Parathyroid adenoma (tissue), 2 donors: ENCODE measurements at regions not wholly inside any gene's neighbourhood (a gene's known extent, or its start where the extent isn't known, plus 50 kb on each side); places are given as distances from the start of the nearest gene placed in this dataset.

Source experiments
- H2AFZ ChIP-seq: fragments of 300-600 bp; sonication (generic); one replicate; pipeline ENCODE4 v1.7.0; 2017; ENCODE audit warnings: antibody characterized with exemption, mild to moderate bottlenecking
- H3K27ac ChIP-seq: fragments of 300-600 bp; sonication (generic); one replicate; pipeline ENCODE4 v1.7.0; 2017
- H3K27me3 ChIP-seq: fragments of 300-600 bp; sonication (generic); one replicate; pipeline ENCODE4 v1.7.0; 2017; ENCODE audit warnings: low read length; ENCODE audit not compliant: control insufficient read depth, insufficient read depth
- H3K36me3 ChIP-seq: fragments of 300-600 bp; sonication (generic); one replicate; pipeline ENCODE4 v1.7.0; 2017; ENCODE audit warnings: low read length; ENCODE audit not compliant: control insufficient read depth, insufficient read depth
- H3K4me1 ChIP-seq: fragments of 300-600 bp; sonication (generic); one replicate; pipeline ENCODE4 v1.7.0; 2017; ENCODE audit warnings: control low read depth
- H3K4me2 ChIP-seq: fragments of 300-600 bp; sonication (generic); one replicate; pipeline ENCODE4 v1.7.0; 2017; ENCODE audit warnings: low read length
- H3K4me3 ChIP-seq: fragments of 300-600 bp; sonication (generic); one replicate; pipeline ENCODE4 v1.7.0; 2017; ENCODE audit warnings: low read depth, low read length
- H3K79me2 ChIP-seq: fragments of 300-600 bp; sonication (generic); one replicate; pipeline ENCODE4 v1.7.0; 2017; ENCODE audit warnings: control low read depth
- H3K9ac ChIP-seq: fragments of 300-600 bp; sonication (generic); one replicate; pipeline ENCODE4 v1.7.0; 2017; ENCODE audit warnings: mild to moderate bottlenecking
- H3K9me3 ChIP-seq: fragments of 300-600 bp; sonication (generic); one replicate; pipeline ENCODE4 v1.7.0; 2017; ENCODE audit warnings: low read length; ENCODE audit not compliant: control insufficient read depth
- CTCF ChIP-seq: fragments of 300-600 bp; sonication (generic); IDR thresholded peaks from one replicate; pipeline ENCODE4 v1.7.0; 2017; ENCODE audit warnings: antibody characterized with exemption, mild to moderate bottlenecking
- donor health status: primary hyperparathyroidism.

DNA sequence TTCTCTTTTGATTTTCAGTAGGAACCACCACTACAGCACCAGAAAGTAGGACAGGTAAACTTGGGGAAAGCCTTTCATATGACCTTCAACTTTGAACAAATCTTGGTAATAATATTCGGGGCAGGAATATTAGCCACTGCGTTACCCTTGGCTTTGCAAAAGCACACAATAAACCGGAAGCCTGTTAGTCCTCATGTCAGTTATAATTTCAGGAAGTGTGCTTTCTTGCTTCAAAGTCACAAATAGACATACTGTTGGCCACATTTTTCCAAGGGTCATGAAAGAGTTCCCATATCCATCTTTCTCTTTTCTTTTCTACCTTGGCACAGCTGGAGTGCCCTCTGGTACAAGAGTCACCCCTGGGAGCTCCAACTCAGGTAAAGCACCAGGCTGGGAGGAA, 167.2 kb upstream of the CNTN1 start:
- no peak for TF ChIP-seq CTCF
- Histone ChIP-seq H3K4me1 (no peaks in the 10 kb centered on the region), H3K79me2 (no peaks in the 10 kb centered on the region), H3K4me3 (no peak overlapping the region), H3K4me2 (no peak overlapping the region), H3K27ac (no peak overlapping the region), H3K36me3 (no peaks in the 10 kb centered on the region), H2AFZ (no peak overlapping the region), H3K9me3 (no peaks in the 10 kb centered on the region), H3K27me3 (no peaks in the 10 kb centered on the region), H3K9ac (no peak overlapping the region)

GRCh38 chr12:40534828-40535227, 157.4 kb upstream of the CNTN1 start:
- no peak for TF ChIP-seq CTCF
- Histone ChIP-seq H3K9ac (no peak overlapping the region), H3K79me2 (no peaks in the 10 kb centered on the region)

GRCh38 chr12:40551466-40551865, 140.8 kb upstream of the CNTN1 start:
- TF ChIP-seq CTCF: no peak
- Histone ChIP-seq H3K9ac (no peak overlapping the region), H3K4me1 (no peaks in the 10 kb centered on the region), H3K9me3 (no peaks in the 10 kb centered on the region), H3K4me2 (no peak overlapping the region), H2AFZ (no peak overlapping the region), H3K36me3 (no peaks in the 10 kb centered on the region), H3K27me3 (no peaks in the 10 kb centered on the region), H3K79me2 (no peaks in the 10 kb centered on the region), H3K4me3 (no peak overlapping the region), H3K27ac (no peak overlapping the region)

More at GRCh38 chr12:40534828-40535227, 157.4 kb upstream of the CNTN1 start:
- Histone ChIP-seq H3K4me2 (no peak overlapping the region), H2AFZ (no peak overlapping the region), H3K27me3 (no peaks in the 10 kb centered on the region), H3K4me3 (no peak overlapping the region), H3K4me1 (no peaks in the 10 kb centered on the region), H3K27ac (no peak overlapping the region), H3K9me3 (no peaks in the 10 kb centered on the region), H3K36me3 (no peaks in the 10 kb centered on the region)

GRCh38 chr12:40552868-40553267, 139.4 kb upstream of the CNTN1 start:
- no peak for TF ChIP-seq CTCF

DNA sequence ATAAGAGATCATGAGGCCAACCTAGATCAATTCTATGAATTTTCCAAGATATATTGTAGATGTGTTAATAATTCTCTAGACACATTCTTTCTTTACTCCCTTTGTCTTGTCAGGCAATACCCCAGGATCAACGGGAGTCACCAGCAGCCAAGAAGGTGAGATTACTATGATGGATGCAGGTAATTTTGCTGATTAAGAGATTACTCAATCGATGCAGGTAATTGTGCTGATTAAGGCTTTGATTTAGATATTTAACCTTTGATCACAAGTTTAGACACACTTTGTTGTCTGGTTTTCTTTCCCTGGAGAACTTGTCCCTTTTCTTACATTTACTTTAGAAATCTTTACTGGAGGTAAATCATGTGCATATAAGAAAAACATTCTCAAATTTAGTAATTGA, 134.3 kb upstream of the CNTN1 start:
- no peak overlapping the region for H3K4me3 ChIP-seq
- no peak overlapping the region for H3K4me2 ChIP-seq
- H3K27ac ChIP-seq: no peak overlapping the region
- H3K9ac ChIP-seq: no peak overlapping the region
- no peak overlapping the region for H2AFZ ChIP-seq
- no peaks in the 10 kb centered on the region for H3K27me3 ChIP-seq
- TF ChIP-seq CTCF: no peak
- H3K9me3 ChIP-seq: no peaks in the 10 kb centered on the region
- H3K36me3 ChIP-seq: no peaks in the 10 kb centered on the region
- H3K4me1 ChIP-seq: no peaks in the 10 kb centered on the region
- H3K79me2 ChIP-seq: no peaks in the 10 kb centered on the region

More at GRCh38 chr12:40552868-40553267, 139.4 kb upstream of the CNTN1 start:
- Histone ChIP-seq H3K9ac (no peak overlapping the region), H3K4me1 (no peaks in the 10 kb centered on the region), H3K4me2 (no peak overlapping the region), H2AFZ (no peak overlapping the region), H3K36me3 (no peaks in the 10 kb centered on the region), H3K27ac (no peak overlapping the region), H3K9me3 (no peaks in the 10 kb centered on the region), H3K27me3 (no peaks in the 10 kb centered on the region), H3K4me3 (no peak overlapping the region), H3K79me2 (no peaks in the 10 kb centered on the region)
